NCI-H1048 (cell line): ENCODE measurements at regions not wholly inside any gene's neighbourhood (a gene's known extent, or its start where the extent isn't known, plus 50 kb on each side); places are given as distances from the start of the nearest gene placed in this dataset.
"Not testable (repeated sequence)": the region's sequence is repeated elsewhere in the genome, so short reads cannot be mapped to it uniquely, and the experiment has no call there.

Experiments used
- DNase-seq: peaks from one replicate; lab custom pipeline; 2025; lab: John Stamatoyannopoulos, UW

GRCh38 chr6:22349051-22349450 is 52.2 kb upstream of the PRL start:
- no peak for DNase-seq

GRCh38 chr6:22349528-22349927 is 52.7 kb upstream of the PRL start:
- DNase-seq: no peak

- no peak for DNase-seq
These were observed 53.3 kb upstream of the PRL start for GRCh38 chr6:22350109-22350508.

GRCh38 chr6:22353101-22353500 is 56.3 kb upstream of the PRL start:
- no peak for DNase-seq

- DNase-seq: no peak
These were observed 59.6 kb upstream of the PRL start for GRCh38 chr6:22356362-22356940.

- no peak for DNase-seq
These were observed 60.9 kb upstream of the PRL start for GRCh38 chr6:22357724-22358189.

- DNase-seq: no peak
These were observed 64.7 kb upstream of the PRL start for GRCh38 chr6:22361576-22361975.

- DNase-seq: no peak
These were observed 65.5 kb upstream of the PRL start for GRCh38 chr6:22362361-22362760.

- DNase-seq: no peak
These were observed 66.4 kb upstream of the PRL start for GRCh38 chr6:22363166-22363713.

- no peak for DNase-seq
These were observed 66.9 kb upstream of the PRL start for GRCh38 chr6:22363714-22364239.

- DNase-seq: no peak
These were observed 67.5 kb upstream of the PRL start for GRCh38 chr6:22364306-22364705.

- no peak for DNase-seq
These were observed 69.4 kb upstream of the PRL start for GRCh38 chr6:22366214-22366613.

- DNase-seq: no peak
These were observed 70.5 kb upstream of the PRL start for GRCh38 chr6:22367346-22367745.

GRCh38 chr6:22368794-22369193 is 72.0 kb upstream of the PRL start:
- DNase-seq: no peak

- no peak for DNase-seq
These were observed 76.1 kb upstream of the PRL start for GRCh38 chr6:22372922-22373321.

GRCh38 chr6:22374950-22375349 is 78.1 kb upstream of the PRL start:
- not testable (repeated sequence) for DNase-seq

GRCh38 chr6:22376293-22376692 is 79.5 kb upstream of the PRL start:
- DNase-seq: not testable (repeated sequence)

- not testable (repeated sequence) for DNase-seq
These were observed 81.7 kb upstream of the PRL start for GRCh38 chr6:22378536-22378935.

GRCh38 chr6:22380236-22380635 is 83.4 kb upstream of the PRL start:
- no peak for DNase-seq

- no peak for DNase-seq
These were observed 85.2 kb upstream of the PRL start for GRCh38 chr6:22381845-22382544.

GRCh38 chr6:22383016-22383415 is 86.2 kb upstream of the PRL start:
- no peak for DNase-seq

GRCh38 chr6:22392711-22393110 is 95.9 kb upstream of the PRL start:
- DNase-seq: no peak

- no peak for DNase-seq
These were observed 97.9 kb upstream of the PRL start for GRCh38 chr6:22394691-22395090.
